HFF-Myc (cell line): ENCODE measurements at regions not wholly inside any gene's neighbourhood (a gene's known extent, or its start where the extent isn't known, plus 50 kb on each side); places are given as distances from the start of the nearest gene placed in this dataset.

Source experiments
- DNase-seq: peaks from one replicate; pipeline ENCODE4 v3.0.0-alpha.2; 2011; ENCODE audit warnings: low read depth; ENCODE audit errors: extremely low read depth
- H3K4me3 ChIP-seq: replicated peaks from 2 replicates; pipeline ENCODE4 v1.5.1; 2011; ENCODE audit warnings: low read depth, mild to moderate bottlenecking, control low read depth, low read length
- TF ChIP-seq, protein P1 (sequence below): IDR thresholded peaks from 2 replicates; pipeline ENCODE4 v1.5.1; 2012; ENCODE audit warnings: mild to moderate bottlenecking, low read depth, low read length, control low read depth; ENCODE audit errors: missing control alignments

DNA sequence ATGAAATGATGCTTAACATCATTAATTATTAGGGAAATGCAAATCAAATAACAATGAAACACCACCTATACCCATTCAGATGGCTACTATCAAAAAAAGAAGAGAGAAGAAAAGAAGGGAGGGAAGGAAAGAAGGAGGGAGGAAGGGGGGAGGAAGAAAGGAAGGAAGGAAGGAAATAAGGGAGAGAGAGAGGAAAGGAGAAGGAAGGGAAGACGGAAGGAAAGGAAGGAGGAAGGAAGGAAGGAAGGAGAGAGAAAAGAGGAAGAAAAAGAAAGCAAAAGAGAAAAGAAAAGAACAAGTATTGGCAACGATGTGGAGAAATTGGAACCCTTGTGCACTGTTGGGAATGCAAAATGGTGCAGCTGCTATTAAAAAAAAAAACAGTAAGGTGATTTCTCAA is 363.3 kb downstream of the TNS1 start:
- DNase-seq = no peak
- no peak overlapping the region for H3K4me3 ChIP-seq
- TF ChIP-seq, protein P1, sequence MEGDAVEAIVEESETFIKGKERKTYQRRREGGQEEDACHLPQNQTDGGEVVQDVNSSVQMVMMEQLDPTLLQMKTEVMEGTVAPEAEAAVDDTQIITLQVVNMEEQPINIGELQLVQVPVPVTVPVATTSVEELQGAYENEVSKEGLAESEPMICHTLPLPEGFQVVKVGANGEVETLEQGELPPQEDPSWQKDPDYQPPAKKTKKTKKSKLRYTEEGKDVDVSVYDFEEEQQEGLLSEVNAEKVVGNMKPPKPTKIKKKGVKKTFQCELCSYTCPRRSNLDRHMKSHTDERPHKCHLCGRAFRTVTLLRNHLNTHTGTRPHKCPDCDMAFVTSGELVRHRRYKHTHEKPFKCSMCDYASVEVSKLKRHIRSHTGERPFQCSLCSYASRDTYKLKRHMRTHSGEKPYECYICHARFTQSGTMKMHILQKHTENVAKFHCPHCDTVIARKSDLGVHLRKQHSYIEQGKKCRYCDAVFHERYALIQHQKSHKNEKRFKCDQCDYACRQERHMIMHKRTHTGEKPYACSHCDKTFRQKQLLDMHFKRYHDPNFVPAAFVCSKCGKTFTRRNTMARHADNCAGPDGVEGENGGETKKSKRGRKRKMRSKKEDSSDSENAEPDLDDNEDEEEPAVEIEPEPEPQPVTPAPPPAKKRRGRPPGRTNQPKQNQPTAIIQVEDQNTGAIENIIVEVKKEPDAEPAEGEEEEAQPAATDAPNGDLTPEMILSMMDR = no peak

DNA sequence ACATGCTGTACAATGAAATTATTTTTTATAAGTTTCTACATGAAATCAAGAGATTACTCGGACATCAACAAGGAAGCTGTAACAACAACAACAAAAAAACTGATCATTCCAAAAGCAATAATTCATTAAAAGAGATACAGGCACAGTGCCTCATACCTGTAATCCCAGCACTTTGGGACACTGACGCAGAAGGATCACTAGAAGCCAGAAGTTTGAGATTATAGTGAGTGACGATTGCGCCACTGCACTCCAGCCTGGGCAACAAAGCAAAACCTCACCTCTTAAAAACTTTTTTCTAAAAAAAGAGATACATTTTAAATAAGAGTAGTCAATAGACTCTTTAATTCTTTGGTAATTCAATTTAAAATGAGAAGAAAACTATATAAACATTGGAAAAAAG is 364.3 kb downstream of the TNS1 start:
- H3K4me3 ChIP-seq = no peak overlapping the region
- DNase-seq = no peak
- TF ChIP-seq, protein P1 = no peak

DNA sequence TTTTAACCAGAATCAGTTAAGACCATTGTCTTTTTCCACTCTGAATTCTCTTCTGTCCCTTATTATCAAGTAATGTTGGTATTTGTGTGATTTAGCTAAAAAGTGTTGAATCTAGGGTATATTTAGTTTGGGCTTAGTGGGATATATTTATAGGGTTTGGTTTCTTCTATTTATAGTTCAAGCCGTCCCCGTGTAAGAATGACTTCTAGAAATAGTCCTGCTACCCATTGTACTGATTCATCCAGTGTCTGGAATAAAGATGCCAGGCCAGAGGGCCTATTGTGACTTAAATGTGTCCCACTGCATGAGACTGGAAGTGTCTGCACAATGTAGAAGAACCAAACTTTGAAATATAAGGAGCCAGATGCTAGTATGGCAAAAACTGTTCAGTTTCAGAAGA is 364.8 kb downstream of the TNS1 start:
- TF ChIP-seq, protein P1 = no peak
- H3K4me3 ChIP-seq = no peak overlapping the region
- DNase-seq = no peak

DNA sequence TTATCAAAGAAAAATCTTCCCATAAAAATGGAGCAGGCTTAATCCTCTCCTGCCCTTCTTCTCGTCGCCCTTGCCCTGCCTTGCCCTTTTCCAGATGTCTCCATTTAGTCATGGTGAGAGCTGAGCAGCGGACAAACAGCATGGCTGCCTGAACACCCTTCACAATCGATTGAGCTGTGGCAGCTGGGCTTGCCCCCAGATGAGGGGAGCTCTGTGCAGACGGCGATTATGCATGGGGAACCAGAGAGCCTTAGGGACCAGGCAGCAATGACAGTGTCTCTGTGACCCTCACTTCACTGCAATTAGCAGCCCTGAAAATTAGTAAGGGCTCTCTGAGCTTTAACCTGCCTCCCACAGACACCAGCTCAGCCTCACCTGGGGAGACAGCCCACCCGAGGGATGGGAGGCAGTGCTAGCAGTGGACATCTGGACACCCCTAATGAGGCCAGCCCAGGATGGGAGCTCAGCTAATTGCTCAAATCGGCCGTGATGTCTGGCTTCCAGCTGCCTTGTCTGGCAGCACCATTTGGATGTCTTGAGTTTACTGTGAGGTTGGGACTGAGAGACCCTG is 365.7 kb downstream of the TNS1 start:
- TF ChIP-seq, protein P1 = no peak
- no peak overlapping the region for H3K4me3 ChIP-seq
- no peak for DNase-seq

- no peak overlapping the region for H3K4me3 ChIP-seq
- DNase-seq = no peak
- TF ChIP-seq, protein P1 = no peak
Observed at GRCh38 chr2:217636578-217636977, 366.2 kb downstream of the TNS1 start.

- no peak overlapping the region for H3K4me3 ChIP-seq
- no peak for DNase-seq
- TF ChIP-seq, protein P1 = no peak
Observed at GRCh38 chr2:217634871-217635270, 367.9 kb downstream of the TNS1 start.

- no peak overlapping the region for H3K4me3 ChIP-seq
- no peak for DNase-seq
- TF ChIP-seq, protein P1 = no peak
Observed at GRCh38 chr2:217632043-217632442, 370.8 kb downstream of the TNS1 start.
